DOHH2 (cell line): ENCODE measurements at regions not wholly inside any gene's neighbourhood (a gene's known extent, or its start where the extent isn't known, plus 50 kb on each side); places are given as distances from the start of the nearest gene placed in this dataset.

Experiments used
- H3F3A ChIP-seq: fragments of 200-600 bp; sonication (generic), shearing (Covaris generic); 2 replicates; pipeline ENCODE4 v1.6.0; 2016; ENCODE audit warnings: antibody characterized with exemption, mild to moderate bottlenecking; ENCODE audit not compliant: control insufficient read depth, insufficient read depth
- H3K27ac ChIP-seq: fragments of 200-600 bp; sonication (generic); 2 replicates; pipeline ENCODE4 v1.5.1; 2014; ENCODE audit warnings: low read depth, mild to moderate bottlenecking, low read length, moderate library complexity
- H3K27me3 ChIP-seq: fragments of 200-600 bp; sonication (generic); 2 replicates; pipeline ENCODE4 v1.6.1; 2014; ENCODE audit warnings: mild to moderate bottlenecking, low read length, mixed read lengths; ENCODE audit not compliant: control insufficient read depth
- H3K36me3 ChIP-seq: fragments of 200-600 bp; sonication (generic); 2 replicates; pipeline ENCODE4 v1.6.1; 2014; ENCODE audit warnings: mild to moderate bottlenecking, low read length, moderate library complexity, mixed read lengths; ENCODE audit not compliant: control insufficient read depth
- H3K4me1 ChIP-seq: fragments of 200-600 bp; sonication (generic); 2 replicates; pipeline ENCODE4 v1.6.1; 2014; ENCODE audit warnings: mild to moderate bottlenecking, low read length, mixed read lengths; ENCODE audit not compliant: control insufficient read depth
- H3K4me2 ChIP-seq: fragments of 200-600 bp; sonication (generic); 2 replicates; pipeline ENCODE4 v1.6.0; 2014; ENCODE audit warnings: mild to moderate bottlenecking, low read length, moderate library complexity
- H3K4me3 ChIP-seq: fragments of 200-600 bp; sonication (generic); 2 replicates; pipeline ENCODE4 v1.5.1; 2014; ENCODE audit warnings: mild to moderate bottlenecking, low read length, mixed read lengths
- H3K79me2 ChIP-seq: fragments of 200-600 bp; sonication (generic); 2 replicates; pipeline ENCODE4 v1.6.1; 2014; ENCODE audit warnings: mild to moderate bottlenecking, low read length, mixed read lengths; ENCODE audit not compliant: control insufficient read depth
- H3K9me2 ChIP-seq: fragments of 200-600 bp; sonication (generic); replicated peaks from 2 replicates; pipeline ENCODE4 v1.6.1; 2014; ENCODE audit warnings: mild to moderate bottlenecking, low read length, mixed read lengths; ENCODE audit not compliant: control insufficient read depth
- H3K9me3 ChIP-seq: fragments of 200-600 bp; sonication (generic); 2 replicates; pipeline ENCODE4 v1.6.1; 2014; ENCODE audit warnings: antibody characterized with exemption, low read length, mixed read lengths; ENCODE audit not compliant: control insufficient read depth, insufficient read depth
- H4K20me1 ChIP-seq: fragments of 200-600 bp; sonication (generic); 2 replicates; pipeline ENCODE4 v1.6.0; 2014; ENCODE audit warnings: low read depth, mild to moderate bottlenecking, antibody characterized with exemption, low read length, moderate library complexity; ENCODE audit not compliant: control insufficient read depth, insufficient read depth
- CTCF ChIP-seq: fragments of 200-600 bp; sonication (generic); IDR thresholded peaks from one replicate; pipeline ENCODE4 v1.5.1; 2014; ENCODE audit warnings: antibody characterized with exemption, mild to moderate bottlenecking, low read depth, low read length; ENCODE audit not compliant: poor library complexity, severe bottlenecking
- EZH2phosphoT487 ChIP-seq: fragments of 200-600 bp; sonication (generic); IDR thresholded peaks from 2 replicates; pipeline ENCODE4 v1.6.1; 2017; ENCODE audit warnings: borderline replicate concordance, mild to moderate bottlenecking, antibody characterized with exemption, low read length, moderate library complexity, mixed read lengths

GRCh38 chr5:63306909-63307308, 655.3 kb downstream of the HTR1A start:
- Histone ChIP-seq H3K9me3 (no peaks in the 10 kb centered on the region), H3K4me2 (no peak overlapping the region), H3K27me3 (no peaks in the 10 kb centered on the region), H3K79me2 (no peaks in the 10 kb centered on the region), H3K4me3 (no peak overlapping the region), H3K9me2 (no peaks in the 10 kb centered on the region), H4K20me1 (no peaks in the 10 kb centered on the region), H3K27ac (no peak overlapping the region), H3K36me3 (no peaks in the 10 kb centered on the region), H3K4me1 (no peaks in the 10 kb centered on the region), H3F3A (no peaks in the 10 kb centered on the region)
- TF ChIP-seq EZH2phosphoT487 (no peak), CTCF (no peak)

GRCh38 chr5:63293317-63293716, 668.9 kb downstream of the HTR1A start:
- Histone ChIP-seq H3K9me2 (no peaks in the 10 kb centered on the region), H4K20me1 (no peaks in the 10 kb centered on the region), H3K36me3 (no peaks in the 10 kb centered on the region), H3F3A (no peaks in the 10 kb centered on the region), H3K9me3 (no peaks in the 10 kb centered on the region), H3K4me3 (no peak overlapping the region), H3K79me2 (no peaks in the 10 kb centered on the region), H3K27ac (no peak overlapping the region), H3K4me2 (no peak overlapping the region), H3K27me3 (no peaks in the 10 kb centered on the region), H3K4me1 (no peaks in the 10 kb centered on the region)
- no peak for TF ChIP-seq CTCF
- TF ChIP-seq EZH2phosphoT487: no peak

GRCh38 chr5:63286724-63287123, 675.5 kb downstream of the HTR1A start:
- no peaks in the 10 kb centered on the region for H3K4me1 ChIP-seq
- no peak overlapping the region for H3K4me3 ChIP-seq
- H3K9me2 ChIP-seq: no peaks in the 10 kb centered on the region
- H3K79me2 ChIP-seq: no peaks in the 10 kb centered on the region
- H3F3A ChIP-seq: no peaks in the 10 kb centered on the region
- no peak overlapping the region for H3K27ac ChIP-seq
- H3K27me3 ChIP-seq: no peaks in the 10 kb centered on the region
- H3K4me2 ChIP-seq: no peak overlapping the region
- TF ChIP-seq CTCF: no peak
- no peak for TF ChIP-seq EZH2phosphoT487
- no peaks in the 10 kb centered on the region for H3K9me3 ChIP-seq
- no peaks in the 10 kb centered on the region for H4K20me1 ChIP-seq
- H3K36me3 ChIP-seq: no peaks in the 10 kb centered on the region

GRCh38 chr5:63263411-63263810, 684.8 kb downstream of the LRRC70 start:
- Histone ChIP-seq H3K9me3 (no peaks in the 10 kb centered on the region), H3K27ac (no peak overlapping the region)

More at GRCh38 chr5:63263411-63263810, 684.8 kb downstream of the LRRC70 start:
- Histone ChIP-seq H3K4me1 (no peaks in the 10 kb centered on the region), H3K4me2 (no peak overlapping the region), H3K79me2 (no peaks in the 10 kb centered on the region), H3K4me3 (no peak overlapping the region), H3K9me2 (no peaks in the 10 kb centered on the region), H3K36me3 (no peaks in the 10 kb centered on the region), H3K27me3 (no peaks in the 10 kb centered on the region), H3F3A (no peaks in the 10 kb centered on the region), H4K20me1 (no peaks in the 10 kb centered on the region)
- TF ChIP-seq CTCF (no peak), EZH2phosphoT487 (no peak)
